CD4-positive, alpha-beta T cell treated with Interleukin-12 subunit alpha and Interleukin-12 subunit beta, for 1 hour (primary cell): ENCODE measurements at regions not wholly inside any gene's neighbourhood (a gene's known extent, or its start where the extent isn't known, plus 50 kb on each side); places are given as distances from the start of the nearest gene placed in this dataset.
"Not testable (repeated sequence)": the region's sequence is repeated elsewhere in the genome, so short reads cannot be mapped to it uniquely, and the experiment has no call there.

Experiments
- DNase-seq: peaks from one replicate; pipeline ENCODE4 v3.0.0-alpha.2; 2020

- DNase-seq: peak; percentile 37
These were observed 84.7 kb upstream of the SFSWAP start for GRCh38 chr12:131625966-131626722.

GRCh38 chr12:131627151-131628022 lies 83.5 kb upstream of the SFSWAP start:
- DNase-seq: peak; percentile 78

- no peak for DNase-seq
These were observed 82.7 kb upstream of the SFSWAP start for GRCh38 chr12:131628023-131628740.

DNA sequence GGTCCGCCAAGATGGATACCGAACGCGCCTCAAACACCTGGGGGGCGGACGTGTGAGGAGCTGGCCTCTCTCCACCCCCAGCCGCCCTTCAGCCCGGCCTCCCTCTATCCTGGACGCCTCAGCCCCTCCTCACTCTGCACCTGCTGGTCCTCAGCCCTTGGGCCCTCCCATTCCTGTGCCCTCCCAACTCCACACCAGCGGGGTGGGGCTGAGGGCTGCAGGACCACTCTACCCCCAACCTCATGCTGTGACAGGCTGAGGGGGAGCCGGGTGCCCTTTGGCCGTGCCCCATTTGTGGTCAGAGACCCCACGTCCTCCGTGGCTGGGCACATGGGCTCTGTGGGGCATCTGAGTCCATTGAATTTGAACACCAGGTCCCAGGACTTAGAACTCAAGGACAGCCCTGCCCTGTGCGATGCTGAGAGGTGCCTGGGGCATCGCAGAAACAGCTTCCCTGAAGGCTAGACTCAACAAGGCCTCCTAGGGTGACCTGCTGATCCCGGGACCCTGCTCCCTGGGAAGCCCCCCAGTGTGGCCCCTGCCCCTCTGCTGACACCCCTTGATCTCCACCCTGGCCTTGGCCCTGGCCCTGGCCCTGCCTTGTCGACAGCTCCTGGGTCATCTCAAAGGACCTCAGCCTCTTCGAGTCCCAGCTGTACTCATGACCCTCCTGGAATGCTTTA lies 82.0 kb upstream of the SFSWAP start:
- DNase-seq: no peak

- no peak for DNase-seq
These were observed 79.7 kb upstream of the SFSWAP start for GRCh38 chr12:131631230-131631629.

DNA sequence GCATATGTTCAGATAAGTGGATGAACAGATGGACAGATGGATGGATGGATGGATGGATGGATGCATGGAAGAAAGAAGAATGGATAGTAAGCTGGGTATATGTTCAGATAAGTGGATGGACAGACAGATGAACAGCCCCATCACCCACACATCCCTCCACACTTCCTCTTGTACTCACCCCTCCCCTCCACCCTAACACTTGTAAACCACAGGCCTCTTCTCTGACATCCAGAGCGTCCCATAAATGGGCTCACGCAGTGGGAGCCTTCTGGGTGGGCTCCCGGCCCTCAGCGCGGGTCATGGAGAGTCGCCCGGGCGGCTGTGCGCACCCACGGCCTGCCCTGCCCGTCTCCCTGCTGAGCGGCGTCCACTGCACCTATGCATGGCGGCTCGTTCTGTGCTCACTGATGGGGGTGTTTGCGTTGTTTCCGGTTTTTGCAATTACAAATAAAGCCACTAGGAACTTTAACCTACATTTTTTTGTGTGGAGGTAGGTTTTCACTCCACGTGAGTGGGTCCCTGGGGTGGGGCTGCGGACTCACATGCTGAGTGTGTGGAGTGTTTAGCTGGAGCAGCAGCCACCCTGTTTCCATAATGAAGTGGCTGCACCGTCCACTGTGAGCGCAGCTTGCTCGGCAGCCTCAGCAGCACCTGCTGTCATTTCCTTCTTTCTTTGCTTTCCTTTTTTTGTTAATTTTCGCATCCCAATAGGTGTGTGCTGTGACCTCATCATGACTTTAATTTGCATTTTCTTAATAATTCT lies 78.8 kb upstream of the SFSWAP start:
- not testable (repeated sequence) for DNase-seq

DNA sequence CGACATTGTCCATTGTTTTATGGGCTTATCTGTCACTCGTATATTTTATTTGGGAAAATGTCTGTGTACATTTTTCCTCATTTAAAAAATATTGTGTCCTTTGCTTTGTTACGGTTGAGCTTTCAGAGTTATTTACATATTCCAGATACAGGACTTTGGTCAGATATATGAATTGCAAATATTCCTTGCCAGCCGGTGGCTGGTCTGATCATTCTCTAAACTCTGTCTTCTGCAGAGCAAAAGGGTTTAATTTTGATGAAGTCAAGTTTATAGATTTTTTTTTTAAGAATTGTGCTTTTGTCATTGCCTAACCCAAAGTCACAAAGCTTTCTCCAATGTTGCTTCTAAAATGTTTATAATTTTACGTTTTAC lies 78.3 kb upstream of the SFSWAP start:
- DNase-seq: not testable (repeated sequence)

DNA sequence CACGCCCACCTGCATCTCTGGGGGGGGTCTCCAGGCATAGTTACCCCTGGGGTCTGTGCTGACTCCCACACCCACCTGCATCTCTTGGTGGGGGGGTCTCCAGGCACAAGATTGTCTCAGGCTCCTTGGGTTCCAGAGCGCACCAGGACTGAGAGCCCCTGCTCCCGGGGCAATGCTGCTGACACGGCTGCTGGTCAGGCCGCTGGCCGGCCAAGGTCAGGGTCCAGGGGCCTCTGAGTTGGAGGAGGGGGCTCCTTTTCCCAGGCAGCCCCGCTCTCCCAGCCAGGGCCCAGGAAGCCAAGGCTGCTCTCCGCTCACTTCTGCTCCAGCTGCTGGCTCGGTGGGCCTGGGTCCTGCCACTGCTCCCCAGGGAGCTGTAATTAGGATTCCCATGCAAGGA lies 77.3 kb upstream of the SFSWAP start:
- not testable (repeated sequence) for DNase-seq

- no peak for DNase-seq
These were observed 76.9 kb upstream of the SFSWAP start for GRCh38 chr12:131634037-131634436.

GRCh38 chr12:131635012-131635411 lies 75.9 kb upstream of the SFSWAP start:
- not testable (repeated sequence) for DNase-seq

DNA sequence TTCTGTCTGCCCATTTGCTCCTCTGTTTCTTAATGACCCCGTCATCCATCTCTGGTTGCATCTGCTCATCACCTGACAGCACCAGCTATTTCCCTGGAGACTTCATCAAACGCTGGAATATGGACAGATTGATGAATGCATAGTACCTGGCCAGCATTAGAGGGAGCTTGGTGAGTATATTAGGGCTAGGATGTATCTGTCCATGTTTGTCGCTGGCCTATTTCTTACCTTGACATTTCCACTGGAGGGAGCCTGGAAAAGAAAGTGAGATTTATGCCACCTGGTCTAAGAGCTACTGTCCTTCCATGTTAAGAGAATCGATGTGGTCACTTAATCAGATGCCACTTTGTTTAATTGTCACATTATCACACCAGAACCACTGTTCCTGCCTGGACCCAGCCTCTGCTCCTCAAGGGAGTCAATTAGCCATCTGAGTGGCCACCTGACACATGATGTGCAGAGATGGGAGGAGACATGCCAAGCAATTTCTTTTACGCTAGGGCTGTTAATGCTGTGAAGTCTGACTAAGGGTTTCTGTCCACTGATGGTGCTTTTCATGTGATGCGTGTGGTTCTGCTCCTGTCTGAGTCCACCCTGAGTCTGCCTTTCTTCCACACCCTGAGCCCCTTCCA lies 75.3 kb upstream of the SFSWAP start:
- no peak for DNase-seq

DNA sequence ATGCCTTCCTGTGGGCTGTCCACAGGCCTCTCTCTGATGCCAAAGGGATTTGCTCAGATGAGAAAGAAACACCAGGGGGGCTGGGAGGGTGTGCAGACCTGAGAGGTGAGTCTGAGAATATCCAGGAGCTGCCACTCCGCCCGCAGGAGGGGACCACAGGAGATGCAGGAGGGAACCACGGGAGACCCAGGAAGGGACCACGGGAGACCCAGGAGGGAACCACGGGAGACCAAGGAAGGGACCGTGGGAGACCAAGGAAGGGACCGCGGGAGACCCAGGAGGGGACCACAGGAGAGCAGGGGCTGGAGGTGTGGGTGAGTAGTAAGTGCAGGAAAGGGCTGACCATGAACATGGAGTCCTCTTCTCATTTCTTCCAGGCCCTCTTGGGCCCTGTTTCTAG lies 74.6 kb upstream of the SFSWAP start:
- no peak for DNase-seq

DNA sequence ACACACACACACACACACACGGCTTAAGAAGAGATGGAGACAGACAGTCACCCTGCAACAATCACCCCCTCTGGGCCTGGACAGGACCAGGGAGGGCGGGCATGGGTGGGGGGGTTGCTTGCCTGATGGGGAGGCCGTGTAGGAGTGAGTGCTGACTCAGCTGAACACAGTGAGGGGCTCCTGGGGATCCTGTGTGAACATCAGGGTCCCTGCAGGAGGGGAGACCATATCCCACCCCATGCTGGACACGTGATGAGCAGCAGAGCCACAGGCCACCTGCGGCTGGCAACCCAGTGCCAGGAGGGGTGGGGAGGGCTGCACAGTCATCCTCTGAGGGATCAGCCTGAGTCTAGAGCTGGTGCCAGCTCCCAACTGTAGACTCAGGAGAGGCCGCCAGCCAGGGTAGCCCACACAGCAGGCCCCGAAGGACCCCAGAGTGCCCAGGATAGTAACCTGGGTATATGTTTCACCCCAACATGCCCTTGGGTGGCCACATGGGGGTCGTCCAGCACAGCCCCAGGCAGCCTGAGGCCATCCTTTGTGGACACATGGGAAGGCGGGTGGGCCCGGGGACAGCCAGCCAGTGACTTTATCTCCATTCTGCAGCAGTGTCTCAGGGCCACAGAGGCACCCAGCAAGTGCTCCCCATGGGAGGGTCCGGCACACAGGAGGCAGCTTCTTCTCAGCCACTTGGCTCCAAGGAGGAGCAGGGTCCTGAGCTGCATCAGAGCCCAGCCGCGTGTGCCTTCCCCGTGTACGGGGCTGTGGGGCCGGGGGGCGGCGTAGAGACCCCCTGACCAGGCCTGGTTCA lies 73.7 kb upstream of the SFSWAP start:
- DNase-seq: no peak

- DNase-seq: no peak
These were observed 72.9 kb upstream of the SFSWAP start for GRCh38 chr12:131637986-131638385.

GRCh38 chr12:131639270-131639940 lies 71.5 kb upstream of the SFSWAP start:
- no peak for DNase-seq

- DNase-seq: no peak
These were observed 70.4 kb upstream of the SFSWAP start for GRCh38 chr12:131640525-131640924.

DNA sequence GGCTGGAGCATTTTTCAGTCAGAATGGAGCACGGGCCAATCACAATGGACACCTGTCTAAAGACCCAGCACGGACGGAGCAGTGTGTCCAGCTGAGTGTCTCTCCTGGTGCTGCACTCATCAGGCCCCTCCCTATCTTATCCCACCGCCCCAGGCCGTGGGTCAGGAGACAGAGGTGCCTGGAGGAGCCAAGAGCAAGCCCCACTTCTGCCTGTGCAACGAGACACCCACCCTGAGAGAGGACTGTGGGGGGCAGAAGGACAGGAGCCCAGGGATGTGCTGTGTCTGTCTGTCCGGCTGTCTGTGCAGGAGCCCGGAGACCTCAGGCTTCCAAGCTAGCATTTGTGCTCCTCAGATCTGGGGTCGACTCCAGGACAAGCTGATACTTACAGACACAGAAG lies 69.6 kb upstream of the SFSWAP start:
- no peak for DNase-seq

GRCh38 chr12:131642101-131642540 lies 68.8 kb upstream of the SFSWAP start:
- no peak for DNase-seq

GRCh38 chr12:131642771-131643170 lies 68.1 kb upstream of the SFSWAP start:
- DNase-seq: no peak
